Right hindlimb (tissue), 1 donor: ENCODE measurements at regions not wholly inside any gene's neighbourhood (a gene's known extent, or its start where the extent isn't known, plus 50 kb on each side); places are given as distances from the start of the nearest gene placed in this dataset.

Experiments
- DNase-seq: peaks from one replicate; pipeline ENCODE4 v3.0.0-alpha.2; 2018

GRCh38 chr1:87791931-87792740 lies 463.5 kb downstream of the LMO4 start:
- no peak for DNase-seq

GRCh38 chr1:87794788-87795614 lies 466.3 kb downstream of the LMO4 start:
- DNase-seq, result no peak

DNA sequence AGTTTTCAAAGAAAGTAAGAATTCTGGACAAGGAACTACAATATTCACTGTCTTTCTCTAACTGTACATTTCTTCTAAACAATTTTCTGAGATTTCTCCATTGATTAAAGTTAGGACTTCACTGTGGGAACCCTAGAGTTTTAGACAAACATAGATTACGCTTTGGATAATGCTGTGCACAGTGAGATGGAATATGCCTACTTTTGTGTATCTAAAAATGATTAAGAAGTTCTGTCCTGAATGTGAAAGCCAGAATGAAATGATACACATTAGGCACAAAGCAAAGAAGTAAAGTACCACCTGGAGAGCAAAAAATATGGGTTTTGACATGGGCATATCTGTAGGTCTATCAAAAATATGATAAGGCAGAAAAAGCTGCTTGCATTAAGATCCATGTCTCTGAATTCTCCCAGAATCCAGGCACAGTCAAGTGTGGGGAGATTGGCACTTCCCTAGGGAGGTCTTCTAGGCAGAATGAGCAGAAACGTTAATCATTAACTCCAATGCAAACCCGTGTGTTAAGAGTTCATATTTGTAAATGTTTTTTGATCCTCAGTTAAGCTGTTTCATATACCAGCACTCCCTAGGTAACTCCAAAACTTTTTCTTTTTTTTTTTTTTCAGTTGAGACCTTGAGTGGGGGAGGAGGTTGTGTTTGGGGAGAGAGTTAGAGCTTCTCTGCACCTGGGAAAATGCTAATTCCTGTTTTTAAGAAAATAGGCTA lies 467.1 kb downstream of the LMO4 start:
- no peak for DNase-seq

GRCh38 chr1:87796471-87796901 lies 467.8 kb downstream of the LMO4 start:
- no peak for DNase-seq

DNA sequence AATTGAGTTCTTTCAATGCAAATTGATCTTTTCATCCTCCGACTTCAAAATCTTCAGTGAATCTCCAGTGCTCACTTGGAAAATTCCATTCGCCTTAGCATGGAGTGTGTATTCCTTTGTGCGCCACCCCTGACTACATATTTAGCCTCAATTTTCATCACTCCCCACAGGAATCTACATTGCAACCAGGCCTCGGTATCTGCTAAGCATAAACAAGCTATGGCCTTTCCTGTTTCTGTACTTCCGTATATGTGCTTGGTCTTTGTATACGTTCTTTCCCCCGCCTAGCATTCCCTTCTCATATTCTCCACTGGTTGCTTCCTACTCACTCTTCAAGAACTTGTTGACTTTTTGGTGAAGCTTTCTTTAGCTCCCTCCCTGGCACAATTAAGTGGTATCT lies 470.8 kb downstream of the LMO4 start:
- DNase-seq, result no peak

DNA sequence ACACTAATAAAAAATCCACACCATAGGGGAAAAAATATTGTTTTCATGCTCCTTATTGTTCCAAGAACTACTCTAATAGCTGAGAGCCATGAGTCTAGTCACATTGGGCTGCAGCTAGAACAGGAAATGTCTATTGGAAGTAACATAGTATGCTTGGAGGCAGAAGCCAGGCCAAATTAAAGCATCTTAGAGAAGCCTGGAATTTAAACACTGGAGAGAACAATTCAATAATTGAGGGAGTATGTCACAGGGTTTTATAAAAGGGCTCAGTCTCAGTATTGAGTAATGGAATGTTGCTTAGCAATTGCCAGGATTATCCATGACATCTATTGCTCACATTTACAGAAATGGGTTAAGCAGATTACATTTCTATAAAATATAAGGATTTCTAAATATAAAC lies 471.3 kb downstream of the LMO4 start:
- DNase-seq, result no peak

GRCh38 chr1:87803375-87803774 lies 474.7 kb downstream of the LMO4 start:
- no peak for DNase-seq

GRCh38 chr1:87804128-87804527 lies 475.4 kb downstream of the LMO4 start:
- no peak for DNase-seq

- peak; percentile 49 for DNase-seq
Observed at GRCh38 chr1:87805666-87806378, 477.1 kb downstream of the LMO4 start.

- peak; percentile 22 for DNase-seq
Observed at GRCh38 chr1:87806379-87807094, 477.9 kb downstream of the LMO4 start.

- no peak for DNase-seq
Observed at GRCh38 chr1:87810166-87810565, 481.5 kb downstream of the LMO4 start.

DNA sequence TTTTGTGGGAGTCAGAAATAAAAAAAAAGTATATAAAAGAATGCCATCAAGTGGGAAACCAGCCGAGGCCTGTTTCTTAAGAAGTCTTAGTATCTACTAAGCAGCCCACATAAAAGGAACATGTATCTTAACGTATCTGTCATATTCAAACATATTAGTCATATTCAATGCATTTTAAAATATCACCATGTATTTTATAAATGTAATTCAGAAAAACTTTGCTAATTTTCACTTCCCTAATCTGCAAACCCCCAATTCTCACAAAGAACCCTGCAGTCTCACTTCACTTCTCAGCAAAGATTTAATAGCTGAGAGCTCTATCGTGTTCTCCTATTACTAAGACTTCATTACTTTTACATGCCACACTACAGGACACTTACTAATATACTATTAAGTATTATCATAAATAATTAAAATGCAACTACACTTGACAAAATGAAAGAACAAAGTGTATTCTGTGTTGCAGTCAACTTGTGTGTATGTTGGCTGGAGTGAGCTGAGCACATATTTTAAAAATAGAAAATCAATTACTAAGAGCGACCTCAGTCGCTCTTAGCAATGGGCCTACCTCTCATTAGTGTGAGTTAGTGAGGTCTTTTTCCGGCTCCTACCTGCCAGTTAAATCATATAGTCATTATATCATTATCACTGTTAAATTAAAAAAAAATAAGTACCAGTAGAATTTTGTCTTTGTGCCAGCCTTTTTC lies 484.3 kb downstream of the LMO4 start:
- DNase-seq, result no peak

- no peak for DNase-seq
Observed at GRCh38 chr1:87814573-87814972, 485.9 kb downstream of the LMO4 start.

DNA sequence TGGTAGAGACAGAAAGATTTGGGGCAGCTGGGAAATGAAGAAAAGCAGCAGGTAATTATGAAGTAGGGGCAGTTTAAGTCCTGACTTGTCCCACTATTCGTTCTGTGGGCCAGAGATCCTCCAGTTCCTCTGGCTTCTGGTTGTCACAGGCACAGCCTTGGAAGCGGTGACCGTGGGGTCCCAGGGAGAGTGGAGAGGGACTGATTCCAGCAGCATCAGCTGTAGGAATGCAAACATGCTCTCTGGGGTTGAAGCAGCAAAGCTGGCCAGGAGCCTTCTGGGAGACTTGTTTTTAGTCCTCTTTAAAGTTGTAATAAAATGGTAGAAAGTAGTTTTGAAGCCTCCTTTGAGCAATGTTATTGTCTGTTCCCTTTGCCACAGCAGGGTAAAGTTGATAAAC lies 488.0 kb downstream of the LMO4 start:
- no peak for DNase-seq

- DNase-seq, result no peak
Observed at GRCh38 chr1:87820668-87821334, 492.1 kb downstream of the LMO4 start.

DNA sequence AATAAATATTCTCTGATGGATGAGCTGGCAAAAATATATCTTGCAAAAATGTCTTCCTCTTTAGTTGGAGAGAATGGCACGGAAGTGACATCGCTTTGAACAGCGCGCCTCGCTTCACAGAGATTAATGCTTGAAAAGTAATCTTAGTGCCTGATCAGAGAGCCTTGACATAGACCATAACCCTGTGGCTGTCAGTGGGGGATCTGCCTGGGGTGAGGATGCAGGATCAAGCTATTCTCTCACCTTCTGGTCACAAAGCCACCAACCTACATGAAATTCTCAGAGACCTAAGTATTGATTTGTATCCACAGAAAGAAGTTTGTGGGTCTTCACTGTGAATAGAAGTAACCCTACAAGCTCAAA lies 492.6 kb downstream of the LMO4 start:
- no peak for DNase-seq

GRCh38 chr1:87826681-87827251 lies 498.1 kb downstream of the LMO4 start:
- peak; percentile 64 for DNase-seq

DNA sequence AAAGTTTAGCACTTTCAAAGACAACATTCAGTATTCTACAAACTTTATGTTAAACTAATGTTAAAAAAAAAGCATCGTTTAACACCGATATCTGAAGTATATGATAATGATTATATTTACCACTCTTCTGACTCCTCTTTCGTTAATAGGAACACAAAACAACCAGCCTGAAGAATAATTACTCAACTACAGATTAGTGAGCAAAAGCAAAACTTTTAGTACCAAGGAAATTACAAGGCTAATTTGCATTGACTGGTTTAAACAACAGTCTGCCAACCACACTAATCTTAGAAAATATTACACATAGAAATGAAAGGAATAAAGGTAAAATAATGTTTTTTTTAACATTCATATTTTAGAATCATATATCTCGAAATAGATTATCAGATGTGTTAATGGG lies 500.7 kb downstream of the LMO4 start:
- DNase-seq, result no peak

DNA sequence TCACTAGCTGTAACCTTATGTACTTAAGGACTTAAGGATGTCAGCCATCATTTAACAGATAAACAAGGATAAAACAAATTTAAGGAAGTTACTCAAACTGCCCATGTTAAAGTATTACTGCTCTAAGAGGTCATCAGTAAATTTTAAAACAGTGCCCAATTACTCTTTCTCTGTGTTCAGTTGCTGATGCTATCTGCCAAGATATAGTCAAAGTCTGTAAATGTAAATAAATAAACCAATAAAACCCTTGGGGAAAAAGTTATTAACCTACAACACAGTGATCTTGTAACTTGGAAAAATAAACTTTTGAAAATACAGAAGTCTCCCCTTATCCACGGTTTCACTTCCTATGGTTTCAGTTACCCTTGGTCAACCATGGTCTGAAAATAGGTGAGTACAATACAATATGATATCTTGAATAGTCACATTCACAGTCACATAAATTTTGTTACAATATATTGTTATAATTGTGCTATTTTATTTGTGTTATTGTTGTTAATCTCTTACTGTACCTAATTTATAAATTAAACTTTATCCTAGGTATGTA lies 501.8 kb downstream of the LMO4 start:
- DNase-seq, result no peak

- DNase-seq, result peak; percentile 49
Observed at GRCh38 chr1:87833166-87833565, 504.5 kb downstream of the LMO4 start.
